ENCODE measurements at regions not wholly inside any gene's neighbourhood (a gene's known extent, or its start where the extent isn't known, plus 50 kb on each side); places are given as distances from the start of the nearest gene placed in this dataset.
"Not testable (repeated sequence)": the region's sequence is repeated elsewhere in the genome, so short reads cannot be mapped to it uniquely, and the experiment has no call there.

DNA sequence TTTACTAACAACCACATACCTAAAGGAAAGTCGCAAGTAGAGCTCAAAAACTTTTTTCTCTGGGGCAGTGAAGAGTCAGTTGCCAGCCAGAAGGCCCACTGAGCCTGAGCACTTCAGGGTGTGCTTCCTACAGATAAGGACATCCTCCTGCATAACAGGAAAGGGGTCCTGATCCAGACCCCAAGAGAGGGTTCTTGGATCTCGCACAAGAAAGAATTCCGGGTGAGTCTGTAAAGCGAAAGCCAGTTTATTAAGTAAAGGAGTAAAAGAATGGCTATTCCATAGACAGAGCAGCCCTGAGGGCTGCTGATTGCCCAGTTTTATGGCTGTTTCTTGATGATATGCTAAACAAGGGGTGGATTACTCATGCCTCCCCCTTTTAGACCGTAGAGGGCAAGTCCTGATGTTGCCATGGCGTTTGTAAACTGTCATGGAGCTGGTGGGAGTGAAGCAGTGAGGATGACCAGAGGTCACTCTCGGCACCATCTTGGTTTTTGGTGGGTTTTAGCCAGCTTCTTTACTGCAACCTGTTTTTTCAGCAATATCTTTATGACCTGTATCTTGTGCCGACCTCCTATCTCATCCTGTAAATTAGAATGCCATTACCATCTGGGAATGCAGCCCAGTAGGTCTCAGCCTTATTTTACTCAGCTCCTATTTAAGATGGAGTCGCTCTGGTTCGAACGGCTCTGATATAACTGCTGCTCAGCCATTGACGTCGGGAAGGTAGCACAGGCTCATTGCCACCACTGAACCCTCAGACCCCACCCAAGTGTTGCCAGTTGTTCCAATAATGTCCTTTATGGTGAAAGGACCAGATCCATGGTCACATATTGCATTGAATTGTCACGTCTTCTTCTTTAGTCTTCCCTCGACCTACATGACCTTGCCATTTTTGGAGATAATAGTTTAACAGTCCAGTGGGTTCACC is 96.6 kb upstream of the ERRFI1 start:
- peak overlapping the region; percentile 40 for H3K27ac Mint-ChIP-seq (ENCODE audit: unreplicated experiment)

DNA sequence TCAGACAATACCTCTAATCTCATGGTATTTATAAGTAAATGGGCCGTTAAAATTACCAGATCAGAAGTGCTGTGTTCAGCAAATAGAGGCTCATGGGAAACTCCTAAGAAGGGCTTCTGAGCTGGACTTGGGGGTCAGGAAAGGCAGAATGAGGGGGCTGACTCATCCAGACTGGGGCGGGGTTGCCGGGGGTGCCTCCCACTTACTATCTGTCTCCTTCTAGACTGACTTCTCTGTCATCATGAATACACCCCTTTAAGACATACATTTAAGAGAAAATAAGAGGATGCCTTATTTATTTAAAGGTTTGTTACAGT is 96.0 kb upstream of the ERRFI1 start:
- no peak for DNase-seq (ENCODE audit: low spot score)
- H3K9me3 Mint-ChIP-seq (ENCODE audit: unreplicated experiment) = peaks cover 6% of the 10 kb centered on the region
- H3K4me1 Mint-ChIP-seq (ENCODE audit: unreplicated experiment) = peaks cover 42% of the 10 kb centered on the region
- TF ChIP-seq, protein P1, sequence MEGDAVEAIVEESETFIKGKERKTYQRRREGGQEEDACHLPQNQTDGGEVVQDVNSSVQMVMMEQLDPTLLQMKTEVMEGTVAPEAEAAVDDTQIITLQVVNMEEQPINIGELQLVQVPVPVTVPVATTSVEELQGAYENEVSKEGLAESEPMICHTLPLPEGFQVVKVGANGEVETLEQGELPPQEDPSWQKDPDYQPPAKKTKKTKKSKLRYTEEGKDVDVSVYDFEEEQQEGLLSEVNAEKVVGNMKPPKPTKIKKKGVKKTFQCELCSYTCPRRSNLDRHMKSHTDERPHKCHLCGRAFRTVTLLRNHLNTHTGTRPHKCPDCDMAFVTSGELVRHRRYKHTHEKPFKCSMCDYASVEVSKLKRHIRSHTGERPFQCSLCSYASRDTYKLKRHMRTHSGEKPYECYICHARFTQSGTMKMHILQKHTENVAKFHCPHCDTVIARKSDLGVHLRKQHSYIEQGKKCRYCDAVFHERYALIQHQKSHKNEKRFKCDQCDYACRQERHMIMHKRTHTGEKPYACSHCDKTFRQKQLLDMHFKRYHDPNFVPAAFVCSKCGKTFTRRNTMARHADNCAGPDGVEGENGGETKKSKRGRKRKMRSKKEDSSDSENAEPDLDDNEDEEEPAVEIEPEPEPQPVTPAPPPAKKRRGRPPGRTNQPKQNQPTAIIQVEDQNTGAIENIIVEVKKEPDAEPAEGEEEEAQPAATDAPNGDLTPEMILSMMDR (IDR thresholded peaks at IDR 0.05; ENCODE audit: unreplicated experiment) = no peak
- peaks cover 7% of the 10 kb centered on the region for H3K36me3 Mint-ChIP-seq (ENCODE audit: low read depth, unreplicated experiment)
- peaks cover 5% of the 10 kb centered on the region for H3K27me3 Mint-ChIP-seq (ENCODE audit: unreplicated experiment)
- peak overlapping the region; percentile 40 for H3K27ac Mint-ChIP-seq (ENCODE audit: unreplicated experiment)
- H3K4me3 Mint-ChIP-seq (ENCODE audit: unreplicated experiment) = no peak overlapping the region

More for the DNA sequence above, 96.6 kb upstream of the ERRFI1 start:
- peaks cover 6% of the 10 kb centered on the region for H3K9me3 Mint-ChIP-seq (ENCODE audit: unreplicated experiment)
- no peak for DNase-seq (ENCODE audit: low spot score)
- peaks cover 7% of the 10 kb centered on the region for H3K36me3 Mint-ChIP-seq (ENCODE audit: low read depth, unreplicated experiment)
- peaks cover 5% of the 10 kb centered on the region for H3K27me3 Mint-ChIP-seq (ENCODE audit: unreplicated experiment)
- TF ChIP-seq, protein P1 (IDR thresholded peaks at IDR 0.05; ENCODE audit: unreplicated experiment) = no peak
- H3K4me3 Mint-ChIP-seq (ENCODE audit: unreplicated experiment) = no peak overlapping the region
- peaks cover 44% of the 10 kb centered on the region for H3K4me1 Mint-ChIP-seq (ENCODE audit: unreplicated experiment)

DNA sequence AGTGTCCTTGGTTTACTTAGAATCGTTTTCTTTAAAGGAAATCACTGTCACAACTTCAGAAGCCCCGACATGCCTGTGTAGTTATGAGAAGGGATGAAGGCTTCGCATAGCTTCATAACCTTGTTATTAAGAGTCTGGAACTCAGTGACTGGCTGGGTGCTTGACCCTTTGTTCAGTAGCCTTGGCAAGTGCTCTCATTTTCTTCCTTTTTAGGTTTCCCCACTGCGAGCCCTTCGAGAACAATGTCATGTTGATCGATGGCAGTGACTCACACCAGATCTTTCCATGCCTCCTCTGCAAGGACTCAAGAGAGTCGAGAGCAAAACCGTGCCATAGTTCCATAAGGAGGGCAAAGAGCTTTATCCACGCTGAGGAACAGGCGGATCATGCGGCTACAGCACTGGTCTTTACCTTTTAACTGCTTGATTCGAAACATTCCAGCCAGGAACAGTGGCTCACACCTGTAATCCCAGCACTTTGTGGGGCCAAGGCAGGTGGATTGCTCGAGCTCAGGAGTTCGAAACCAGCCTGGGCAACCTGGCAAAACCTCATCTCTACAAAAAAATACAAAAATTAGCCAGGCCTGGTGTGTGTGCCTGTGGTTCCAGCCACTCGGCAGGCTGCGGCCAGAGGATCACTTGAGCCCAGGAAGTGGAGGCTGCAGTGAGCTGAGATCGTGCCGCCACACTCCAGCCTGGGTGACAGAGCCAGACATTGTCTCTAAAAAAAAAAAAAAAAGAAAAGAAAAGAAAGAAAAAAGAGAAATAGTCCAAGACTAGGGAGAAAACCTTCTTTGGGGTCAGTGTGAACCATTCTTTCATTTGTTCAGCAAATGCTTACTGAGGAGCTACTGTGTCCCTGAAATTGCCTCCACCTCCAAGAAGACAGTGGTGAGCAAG is 95.4 kb upstream of the ERRFI1 start:
- Mint-ChIP-seq H3K4me1 (ENCODE audit: unreplicated experiment) (peaks cover 39% of the 10 kb centered on the region), H3K27ac (ENCODE audit: unreplicated experiment) (peak overlapping the region; percentile 92), H3K36me3 (ENCODE audit: low read depth, unreplicated experiment) (peaks cover 7% of the 10 kb centered on the region), H3K9me3 (ENCODE audit: unreplicated experiment) (peaks cover 6% of the 10 kb centered on the region), H3K27me3 (ENCODE audit: unreplicated experiment) (peaks cover 5% of the 10 kb centered on the region), H3K4me3 (ENCODE audit: unreplicated experiment) (no peak overlapping the region)
- TF ChIP-seq, protein P1 (IDR thresholded peaks at IDR 0.05; ENCODE audit: unreplicated experiment) = no peak
- no peak for DNase-seq (ENCODE audit: low spot score)

DNA sequence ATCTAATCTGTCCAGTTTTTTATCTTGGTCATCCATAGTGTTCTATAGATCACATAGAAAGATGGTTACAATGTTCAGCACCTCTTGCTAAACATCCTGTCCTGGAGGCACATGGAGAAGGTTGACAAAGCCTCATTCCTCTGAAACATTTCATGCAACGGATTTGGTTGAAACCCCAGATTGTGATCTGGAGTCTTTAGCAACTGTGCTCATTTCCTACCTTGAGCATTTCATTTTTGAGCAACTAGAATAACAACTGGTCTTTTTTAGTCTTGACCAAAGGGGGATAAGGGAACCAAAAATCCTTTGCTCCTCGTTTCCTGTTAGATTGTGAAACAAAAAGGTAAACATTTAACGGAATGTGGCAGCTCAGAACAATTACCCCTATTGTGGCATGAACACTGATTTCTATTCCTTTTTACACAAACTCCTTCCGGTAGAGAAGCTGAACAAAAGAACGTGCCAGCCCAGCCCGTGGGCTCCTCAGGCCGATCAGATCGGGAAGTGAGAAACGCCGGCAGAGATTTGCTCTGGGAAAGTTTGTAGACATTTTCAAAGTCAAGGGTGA is 94.7 kb upstream of the ERRFI1 start:
- H3K36me3 Mint-ChIP-seq (ENCODE audit: low read depth, unreplicated experiment) = peaks cover 6% of the 10 kb centered on the region
- DNase-seq (ENCODE audit: low spot score) = no peak
- H3K4me3 Mint-ChIP-seq (ENCODE audit: unreplicated experiment) = no peak overlapping the region
- peak overlapping the region; percentile 92 for H3K27ac Mint-ChIP-seq (ENCODE audit: unreplicated experiment)
- peaks cover 6% of the 10 kb centered on the region for H3K9me3 Mint-ChIP-seq (ENCODE audit: unreplicated experiment)
- TF ChIP-seq, protein P1 (IDR thresholded peaks at IDR 0.05; ENCODE audit: unreplicated experiment) = no peak
- H3K4me1 Mint-ChIP-seq (ENCODE audit: unreplicated experiment) = peaks cover 41% of the 10 kb centered on the region
- peaks cover 3% of the 10 kb centered on the region for H3K27me3 Mint-ChIP-seq (ENCODE audit: unreplicated experiment)

DNA sequence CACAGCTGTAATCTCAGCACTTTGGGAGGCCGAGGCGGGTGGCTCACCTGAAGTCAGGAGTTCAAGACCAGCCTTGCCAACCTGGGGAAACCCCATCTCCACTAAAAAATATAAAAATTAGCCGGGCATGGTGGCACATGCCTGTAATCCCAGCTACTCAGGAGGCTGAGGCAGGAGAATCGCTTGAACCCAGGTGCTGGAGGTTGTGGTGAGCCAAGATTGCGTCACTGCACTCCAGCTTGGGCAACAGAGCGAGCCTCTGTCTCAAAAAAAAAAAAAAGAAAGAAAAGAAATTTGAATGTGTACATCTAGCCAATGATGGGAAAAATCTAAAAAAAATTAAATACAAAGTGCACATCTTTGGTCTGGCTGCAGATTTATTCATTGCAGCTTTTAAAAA is 92.6 kb upstream of the ERRFI1 start:
- H3K27ac Mint-ChIP-seq (ENCODE audit: unreplicated experiment); H3K36me3 Mint-ChIP-seq (ENCODE audit: low read depth, unreplicated experiment); H3K4me3 Mint-ChIP-seq (ENCODE audit: unreplicated experiment); DNase-seq (ENCODE audit: low spot score); H3K27me3 Mint-ChIP-seq (ENCODE audit: unreplicated experiment); H3K9me3 Mint-ChIP-seq (ENCODE audit: unreplicated experiment): not testable (repeated sequence)
- H3K4me1 Mint-ChIP-seq (ENCODE audit: unreplicated experiment) = peaks cover 45% of the 10 kb centered on the region

All from endothelial cell (in vitro differentiated cells).